ENCODE measurements at regions not wholly inside any gene's neighbourhood (a gene's known extent, or its start where the extent isn't known, plus 50 kb on each side); places are given as distances from the start of the nearest gene placed in this dataset.
"Not testable (repeated sequence)": the region's sequence is repeated elsewhere in the genome, so short reads cannot be mapped to it uniquely, and the experiment has no call there.

- no peak for DNase-seq (ENCODE audit: low spot score)
- no peak for TF ChIP-seq CTCF (IDR thresholded peaks at IDR 0.05; ENCODE audit: borderline replicate concordance, control extremely low read depth, extremely low read depth, insufficient read depth, missing control alignments)
- in situ Hi-C loops (cut with MboI; ENCODE audit: low sequenced_read_pairs, unreplicated experiment), result no loop called here
Measured at GRCh38 chr2:150063432-150063889, 424.0 kb downstream of the RND3 start.

GRCh38 chr2:150062416-150062815 is 425.1 kb downstream of the RND3 start:
- TF ChIP-seq CTCF (IDR thresholded peaks at IDR 0.05; ENCODE audit: borderline replicate concordance, control extremely low read depth, extremely low read depth, insufficient read depth, missing control alignments), result no peak
- no peak for DNase-seq (ENCODE audit: low spot score)
- in situ Hi-C loops (cut with MboI; ENCODE audit: low sequenced_read_pairs, unreplicated experiment), result no loop called here

- no peak for DNase-seq (ENCODE audit: low spot score)
- in situ Hi-C loops (cut with MboI; ENCODE audit: low sequenced_read_pairs, unreplicated experiment), result no loop called here
- TF ChIP-seq CTCF (IDR thresholded peaks at IDR 0.05; ENCODE audit: borderline replicate concordance, control extremely low read depth, extremely low read depth, insufficient read depth, missing control alignments), result no peak
Measured at GRCh38 chr2:150060341-150060740, 427.1 kb downstream of the RND3 start.

- DNase-seq (ENCODE audit: low spot score); in situ Hi-C loops (cut with MboI; ENCODE audit: low sequenced_read_pairs, unreplicated experiment): not testable (repeated sequence)
Measured at GRCh38 chr2:150059676-150060075, 427.8 kb downstream of the RND3 start.

GRCh38 chr2:150052457-150052856 is 435.0 kb downstream of the RND3 start:
- no peak for TF ChIP-seq CTCF (IDR thresholded peaks at IDR 0.05; ENCODE audit: borderline replicate concordance, control extremely low read depth, extremely low read depth, insufficient read depth, missing control alignments)
- no peak for DNase-seq (ENCODE audit: low spot score)
- in situ Hi-C loops (cut with MboI; ENCODE audit: low sequenced_read_pairs, unreplicated experiment), result no loop called here

DNA sequence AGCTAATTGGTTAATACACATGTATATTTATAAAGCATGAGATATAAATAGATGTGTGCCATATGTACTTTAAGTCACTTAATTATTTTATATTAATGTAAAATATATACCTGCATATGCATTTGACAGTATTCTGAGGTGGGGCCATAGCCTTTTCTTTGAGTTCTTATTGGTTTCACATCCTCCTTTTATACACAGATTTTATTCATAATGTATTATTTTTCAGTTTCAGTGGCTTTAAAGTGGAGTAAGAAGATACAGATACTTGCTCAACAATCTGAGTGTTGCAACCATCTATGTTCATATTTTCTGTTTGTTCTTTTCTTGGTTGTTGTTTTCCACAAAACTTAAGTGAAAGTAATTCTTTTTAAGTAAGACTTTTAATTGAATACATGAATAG is 436.5 kb downstream of the RND3 start:
- no peak for TF ChIP-seq CTCF (IDR thresholded peaks at IDR 0.05; ENCODE audit: borderline replicate concordance, control extremely low read depth, extremely low read depth, insufficient read depth, missing control alignments)
- in situ Hi-C loops (cut with MboI; ENCODE audit: low sequenced_read_pairs, unreplicated experiment), result no loop called here
- no peak for DNase-seq (ENCODE audit: low spot score)

DNA sequence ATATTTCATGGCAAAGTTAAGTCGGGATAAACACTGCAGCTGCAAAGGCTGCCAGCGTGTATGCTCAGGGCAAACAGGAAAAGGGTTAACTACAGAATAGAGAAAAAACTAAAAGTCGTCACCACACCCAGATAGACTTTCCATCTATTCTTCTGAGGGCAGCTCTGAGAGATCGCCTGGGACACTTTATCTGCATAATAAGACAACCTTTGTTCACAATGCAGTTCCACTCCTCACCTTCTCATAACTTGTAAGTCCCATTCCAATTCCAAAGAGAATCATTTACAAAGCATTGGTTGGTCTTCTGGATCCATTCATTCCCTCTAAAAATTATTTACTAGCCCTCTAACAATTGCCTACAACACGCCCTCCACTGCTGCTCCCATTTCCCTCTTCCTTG is 437.4 kb downstream of the RND3 start:
- in situ Hi-C loops (cut with MboI; ENCODE audit: low sequenced_read_pairs, unreplicated experiment), result no loop called here
- no peak for TF ChIP-seq CTCF (IDR thresholded peaks at IDR 0.05; ENCODE audit: borderline replicate concordance, control extremely low read depth, extremely low read depth, insufficient read depth, missing control alignments)
- no peak for DNase-seq (ENCODE audit: low spot score)
